CD14-positive monocyte (primary cell): ENCODE measurements at regions not wholly inside any gene's neighbourhood (a gene's known extent, or its start where the extent isn't known, plus 50 kb on each side); places are given as distances from the start of the nearest gene placed in this dataset.

Experiments
- DNase-seq, 3 donors: peaks; one replicate each; pipeline ENCODE4 v3.0.0-alpha.2; 2011 to 2022
- H2AFZ ChIP-seq: 2 replicates; pipeline ENCODE4 v1.6.0; 2012; ENCODE audit warnings: mild to moderate bottlenecking, low read depth, low read length, inconsistent platforms; ENCODE audit not compliant: insufficient read depth, poor library complexity, severe bottlenecking
- H3K27ac ChIP-seq, 2 donors: 1 replicate in 1 of 2; 2 replicates in 1 of 2; pipeline ENCODE4 v1.5.1; 2012 to 2013; ENCODE audit warnings: low read length in 2 of 2, control low read depth in 1 of 2, inconsistent platforms in 1 of 2, low read depth in 1 of 2, mild to moderate bottlenecking in 1 of 2
- H3K27me3 ChIP-seq, 2 donors: one replicate each; pipeline versions ENCODE4 v1.6.0 to v1.6.1; 2011 to 2013; ENCODE audit warnings: low read length in 2 of 2; ENCODE audit not compliant: control insufficient read depth in 2 of 2, insufficient read depth in 2 of 2
- H3K36me3 ChIP-seq, 2 donors: replicated peaks in 1 of 2; 1 replicate in 1 of 2; 2 replicates in 1 of 2; pipeline versions ENCODE4 v1.5.1 to v1.6.1; 2012 to 2013; ENCODE audit warnings: low read length in 2 of 2, control low read depth in 1 of 2, inconsistent platforms in 1 of 2, mild to moderate bottlenecking in 1 of 2; ENCODE audit not compliant: insufficient read depth in 2 of 2, control insufficient read depth in 1 of 2
- H3K4me1 ChIP-seq, 2 donors: 1 replicate in 1 of 2; 2 replicates in 1 of 2; pipeline versions ENCODE4 v1.5.1 to v1.6.1; 2012 to 2013; ENCODE audit warnings: low read length in 2 of 2, control low read depth in 1 of 2, inconsistent platforms in 1 of 2, mild to moderate bottlenecking in 1 of 2, moderate library complexity in 1 of 2; ENCODE audit not compliant: insufficient read depth in 2 of 2, control insufficient read depth in 1 of 2
- H3K4me2 ChIP-seq: replicated peaks from 2 replicates; pipeline ENCODE3; 2012; ENCODE audit warnings: low read length, moderate library complexity, mild to moderate bottlenecking; ENCODE audit not compliant: poor library complexity, severe bottlenecking; ENCODE audit errors: extremely low read depth
- H3K4me3 ChIP-seq, 3 experiments: fragments of 200-600 bp in 1 of 3; sonication (generic) in 1 of 3; replicated peaks in 1 of 3; 1 replicate in 2 of 3; 2 replicates in 1 of 3; pipeline ENCODE4 v1.5.1; 2011 to 2013; ENCODE audit warnings: low read length in 3 of 3, mild to moderate bottlenecking in 3 of 3, control low read depth in 2 of 3, low read depth in 2 of 3, inconsistent platforms in 1 of 3, moderate library complexity in 1 of 3
- H3K79me2 ChIP-seq: 2 replicates; pipeline ENCODE4 v1.6.0; 2012; ENCODE audit warnings: mild to moderate bottlenecking, control low read depth, inconsistent platforms, low read length, moderate library complexity; ENCODE audit not compliant: insufficient read depth
- H3K9ac ChIP-seq: 2 replicates; pipeline ENCODE4 v1.6.0; 2017; ENCODE audit warnings: low read length, mild to moderate bottlenecking; ENCODE audit not compliant: insufficient read depth, poor library complexity, severe bottlenecking
- H3K9me3 ChIP-seq, 2 donors: replicated peaks in 1 of 2; 1 replicate in 1 of 2; 2 replicates in 1 of 2; pipeline versions ENCODE4 v1.5.1 to v1.6.1; 2012 to 2013; ENCODE audit warnings: low read length in 2 of 2, control low read depth in 1 of 2; ENCODE audit not compliant: control insufficient read depth in 1 of 2, insufficient read depth in 1 of 2
- H4K20me1 ChIP-seq: 2 replicates; pipeline ENCODE4 v1.6.0; 2012; ENCODE audit warnings: mild to moderate bottlenecking, low read length, control low read depth, moderate library complexity; ENCODE audit not compliant: insufficient read depth
- H3K27ac Mint-ChIP-seq, 7 donors: one replicate each; pipeline ENCODE4 v1.8.0; 2020; ENCODE audit warnings: mild to moderate bottlenecking in 7 of 7, mixed read lengths in 7 of 7, moderate library complexity in 6 of 7, inconsistent platforms in 2 of 7
- H3K27me3 Mint-ChIP-seq, 3 donors: one replicate each; pipeline ENCODE4 v1.8.0; 2021 to 2022; ENCODE audit warnings: low read depth in 3 of 3, mild to moderate bottlenecking in 3 of 3, mixed read lengths in 3 of 3, moderate library complexity in 3 of 3, inconsistent platforms in 1 of 3
- H3K36me3 Mint-ChIP-seq, 2 donors: one replicate each; pipeline ENCODE4 v1.8.0; 2020; ENCODE audit warnings: mixed read lengths in 2 of 2, inconsistent platforms in 1 of 2, mild to moderate bottlenecking in 1 of 2
- H3K4me1 Mint-ChIP-seq: one replicate; pipeline ENCODE4 v1.8.0; 2020; ENCODE audit warnings: mild to moderate bottlenecking, mixed read lengths
- H3K4me3 Mint-ChIP-seq, 2 donors: one replicate each; pipeline ENCODE4 v1.8.0; 2020; ENCODE audit warnings: mild to moderate bottlenecking in 2 of 2, mixed read lengths in 2 of 2, moderate library complexity in 1 of 2
- H3K9me3 Mint-ChIP-seq, 7 donors: one replicate each; pipeline ENCODE4 v1.8.0; 2020 to 2022; ENCODE audit warnings: mixed read lengths in 7 of 7, mild to moderate bottlenecking in 6 of 7, moderate library complexity in 6 of 7, inconsistent platforms in 2 of 7
- CTCF ChIP-seq: fragments of 200-600 bp; IDR thresholded peaks from one replicate; pipeline ENCODE4 v1.8.0; 2022; ENCODE audit warnings: antibody characterized with exemption, mild to moderate bottlenecking
- WGBS: methylation state at CpG from one replicate; pipeline ENCODE4 v1.1.5; 2013; ENCODE audit warnings: missing lambda C conversion rate; ENCODE audit not compliant: insufficient coverage; 5-methylcytosine and 5-hydroxymethylcytosine counted together
- intact Hi-C, 2 donors: fragments of 100-400 bp; cut with micrococcal nuclease; formaldehyde crosslinking; loops; one replicate each; pipeline versions ENCODE4 v1.15.0 to v1.15.1; 2023

- Histone ChIP-seq H3K36me3 (no peaks in the 10 kb centered on the region), H3K27me3 (no peaks in the 10 kb centered on the region), H3K79me2 (no peaks in the 10 kb centered on the region), H3K9ac (no peak overlapping the region), H2AFZ (no peak overlapping the region), H4K20me1 (no peaks in the 10 kb centered on the region), H3K4me2 (no peak overlapping the region), H3K27ac (no peak overlapping the region), H3K4me1 (no peaks in the 10 kb centered on the region), H3K9me3 (no peaks in the 10 kb centered on the region), H3K4me3 (no peak overlapping the region)
- intact Hi-C loops: no loop called here
- WGBS: no CpG with 5 or more reads among the region's 2 CpGs
- no peak for TF ChIP-seq CTCF
- peaks cover 9 to 24% (median 13%) of the 10 kb centered on the region in 7 donors for H3K9me3 Mint-ChIP-seq
- peaks cover 0 to 1% (median 0%) of the 10 kb centered on the region in 3 donors for H3K27me3 Mint-ChIP-seq
- H3K27ac Mint-ChIP-seq: no peak overlapping the region
- H3K4me1 Mint-ChIP-seq: no peaks in the 10 kb centered on the region
- DNase-seq: no peak
- H3K36me3 Mint-ChIP-seq: no peaks in the 10 kb centered on the region
- H3K4me3 Mint-ChIP-seq: no peak overlapping the region
Observed at GRCh38 chr2:200119236-200119635, 163.9 kb downstream of the MAIP1 start.

GRCh38 chr2:200121931-200122330 is 166.5 kb downstream of the MAIP1 start:
- Histone ChIP-seq H3K9ac (no peak overlapping the region), H3K27me3 (no peaks in the 10 kb centered on the region), H3K27ac (no peak overlapping the region), H3K9me3 (peaks cover 0 to 2% of the 10 kb centered on the region in 2 donors), H3K4me1 (no peaks in the 10 kb centered on the region), H3K4me3 (no peak overlapping the region), H3K36me3 (no peaks in the 10 kb centered on the region), H2AFZ (no peak overlapping the region), H4K20me1 (no peaks in the 10 kb centered on the region), H3K79me2 (no peaks in the 10 kb centered on the region), H3K4me2 (no peak overlapping the region)
- intact Hi-C loops: no loop called here
- H3K4me1 Mint-ChIP-seq: peaks cover 8% of the 10 kb centered on the region
- no peak overlapping the region for H3K4me3 Mint-ChIP-seq
- peaks cover 4 to 20% (median 10%) of the 10 kb centered on the region in 7 donors for H3K9me3 Mint-ChIP-seq
- H3K36me3 Mint-ChIP-seq: no peaks in the 10 kb centered on the region
- peaks cover 0 to 1% (median 0%) of the 10 kb centered on the region in 3 donors for H3K27me3 Mint-ChIP-seq
- H3K27ac Mint-ChIP-seq: no peak overlapping the region
- DNase-seq: no peak
- TF ChIP-seq CTCF: no peak
